Fibroblast of the aortic adventitia (primary cell): ENCODE measurements at regions not wholly inside any gene's neighbourhood (a gene's known extent, or its start where the extent isn't known, plus 50 kb on each side); places are given as distances from the start of the nearest gene placed in this dataset.

Experiments
- DNase-seq: peaks from one replicate; pipeline ENCODE4 v3.0.0-alpha.2; 2010; ENCODE audit warnings: low read depth
- H3K4me3 ChIP-seq: 2 replicates; pipeline ENCODE4 v1.5.1; 2011; ENCODE audit warnings: low read depth, mild to moderate bottlenecking, control low read depth, low read length, moderate library complexity
- CTCF ChIP-seq: IDR thresholded peaks from 2 replicates; pipeline ENCODE4 v1.5.1; 2011; ENCODE audit warnings: mild to moderate bottlenecking, low read length, control low read depth, inconsistent platforms; ENCODE audit not compliant: insufficient read depth

DNA sequence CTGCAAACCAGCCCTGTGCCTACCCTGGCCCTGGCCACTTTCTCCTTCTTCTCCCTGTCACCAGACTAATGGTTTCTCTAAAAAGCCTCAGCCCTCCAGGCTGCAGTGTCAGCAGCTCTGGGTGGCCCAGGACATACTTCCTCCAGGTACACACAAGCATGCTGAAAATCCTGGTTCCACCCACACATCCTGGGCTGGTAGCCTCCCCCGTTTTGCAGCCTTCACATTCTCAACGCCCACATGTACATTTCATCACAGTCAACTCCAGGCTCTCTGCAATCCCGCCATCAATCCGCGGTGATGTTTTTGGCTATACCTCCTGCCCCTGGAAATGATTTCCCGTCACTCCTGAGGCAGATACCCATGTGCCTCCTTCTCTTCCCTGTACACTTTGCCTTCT lies 59.4 kb downstream of the MAGEF1 start:
- no peak overlapping the region for H3K4me3 ChIP-seq
- TF ChIP-seq CTCF: no peak
- no peak for DNase-seq

DNA sequence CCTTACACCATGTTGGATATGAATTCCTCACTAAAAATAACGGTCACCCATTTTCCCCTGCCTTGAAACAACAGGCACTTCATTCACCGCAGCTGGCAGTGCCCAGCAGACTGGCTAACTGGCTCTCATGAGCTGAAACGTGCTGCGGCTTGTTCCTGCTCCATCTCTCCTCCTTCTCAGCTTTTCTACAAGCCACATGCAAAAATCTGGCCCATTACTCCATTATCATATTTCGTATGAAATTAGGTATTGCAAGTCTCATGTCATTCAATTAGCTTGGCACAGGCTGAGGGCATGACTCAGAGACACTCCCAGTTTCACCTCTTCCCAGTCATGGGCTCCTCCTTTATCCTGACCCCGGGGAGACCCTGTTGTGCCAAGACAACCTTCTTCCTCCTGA lies 60.0 kb downstream of the MAGEF1 start:
- peak; percentile 27 for DNase-seq
- no peak for TF ChIP-seq CTCF
- H3K4me3 ChIP-seq: no peak overlapping the region

- TF ChIP-seq CTCF: no peak
- no peak for DNase-seq
These were observed 63.2 kb downstream of the MAGEF1 start for GRCh38 chr3:184648636-184649035.

GRCh38 chr3:184647405-184647936 lies 64.4 kb downstream of the MAGEF1 start:
- no peak for DNase-seq
- H3K4me3 ChIP-seq: no peak overlapping the region
- no peak for TF ChIP-seq CTCF

More at GRCh38 chr3:184648636-184649035, 63.2 kb downstream of the MAGEF1 start:
- H3K4me3 ChIP-seq: no peak overlapping the region

GRCh38 chr3:184645336-184645735 lies 66.5 kb downstream of the MAGEF1 start:
- TF ChIP-seq CTCF: no peak
- no peak for DNase-seq
- H3K4me3 ChIP-seq: no peak overlapping the region

- no peak overlapping the region for H3K4me3 ChIP-seq
- no peak for DNase-seq
- TF ChIP-seq CTCF: no peak
These were observed 68.4 kb downstream of the MAGEF1 start for GRCh38 chr3:184643442-184643841.

- DNase-seq: no peak
- no peak overlapping the region for H3K4me3 ChIP-seq
- TF ChIP-seq CTCF: no peak
These were observed 69.1 kb downstream of the MAGEF1 start for GRCh38 chr3:184642631-184643285.
